Stimulated activated CD8-positive, alpha-beta memory T cell treated with anti-CD3 and anti-CD28 coated beads, Interleukin-7, amount 100 ng/mL, for 4 hours (primary cell): ENCODE measurements at regions not wholly inside any gene's neighbourhood (a gene's known extent, or its start where the extent isn't known, plus 50 kb on each side); places are given as distances from the start of the nearest gene placed in this dataset.
"Not testable (repeated sequence)": the region's sequence is repeated elsewhere in the genome, so short reads cannot be mapped to it uniquely, and the experiment has no call there.

Source experiments
- DNase-seq, 2 donors: peaks; one replicate each; pipeline ENCODE4 v3.0.0-alpha.2; 2020; ENCODE audit warnings: low read depth in 2 of 2

DNA sequence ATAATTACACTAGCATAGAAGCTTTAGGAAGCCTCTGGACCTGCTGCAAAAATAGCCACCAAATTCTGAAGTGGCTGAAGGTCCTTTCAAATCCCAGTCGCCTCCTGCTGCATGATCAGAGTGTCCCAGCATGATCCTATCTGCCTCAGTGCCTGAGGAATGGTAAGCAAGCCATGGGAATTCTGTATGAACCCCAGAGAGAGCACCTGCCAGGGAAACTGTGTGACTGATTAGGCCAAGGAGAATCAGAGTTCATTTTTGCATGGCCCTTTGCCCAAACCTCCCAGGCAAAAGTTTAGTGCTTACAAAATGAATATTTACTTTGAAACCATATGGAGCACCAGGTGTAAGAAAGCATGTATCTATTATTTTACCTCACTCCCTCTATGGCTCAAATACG lies 221.4 kb downstream of the ARL4C start:
- no peak for DNase-seq

DNA sequence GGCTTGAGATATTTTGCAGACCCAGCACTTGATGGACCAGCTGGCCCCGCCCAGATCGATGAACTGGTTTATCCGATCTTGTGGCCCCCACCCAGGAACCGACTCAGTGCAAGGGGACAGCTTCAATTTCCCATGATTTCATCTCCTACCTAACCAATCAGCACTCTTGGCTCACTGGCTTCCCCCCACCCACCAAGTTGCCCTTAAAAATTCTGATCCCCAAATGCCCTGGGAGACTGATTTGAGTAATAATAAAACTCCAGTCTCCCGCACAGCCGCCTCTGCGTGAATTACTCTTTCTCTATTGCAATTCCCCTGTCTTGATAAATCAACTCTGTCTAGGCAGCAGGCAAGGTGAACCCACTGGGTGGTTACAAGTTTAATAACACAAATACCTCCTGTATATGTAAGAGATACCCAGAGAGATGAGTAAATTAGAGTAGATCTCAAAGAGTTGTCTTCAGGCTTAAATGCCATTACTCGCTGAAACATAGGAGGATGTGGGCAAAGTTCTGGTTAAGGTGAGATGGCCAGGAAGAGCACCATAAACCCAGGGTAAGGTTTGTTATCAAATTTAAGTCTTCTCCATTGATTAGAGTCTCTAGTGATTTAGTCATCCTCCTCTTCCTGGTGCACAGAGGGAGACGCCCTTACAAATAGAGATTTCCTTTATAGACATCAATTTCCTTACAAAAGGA lies 222.8 kb downstream of the ARL4C start:
- DNase-seq: no peak

DNA sequence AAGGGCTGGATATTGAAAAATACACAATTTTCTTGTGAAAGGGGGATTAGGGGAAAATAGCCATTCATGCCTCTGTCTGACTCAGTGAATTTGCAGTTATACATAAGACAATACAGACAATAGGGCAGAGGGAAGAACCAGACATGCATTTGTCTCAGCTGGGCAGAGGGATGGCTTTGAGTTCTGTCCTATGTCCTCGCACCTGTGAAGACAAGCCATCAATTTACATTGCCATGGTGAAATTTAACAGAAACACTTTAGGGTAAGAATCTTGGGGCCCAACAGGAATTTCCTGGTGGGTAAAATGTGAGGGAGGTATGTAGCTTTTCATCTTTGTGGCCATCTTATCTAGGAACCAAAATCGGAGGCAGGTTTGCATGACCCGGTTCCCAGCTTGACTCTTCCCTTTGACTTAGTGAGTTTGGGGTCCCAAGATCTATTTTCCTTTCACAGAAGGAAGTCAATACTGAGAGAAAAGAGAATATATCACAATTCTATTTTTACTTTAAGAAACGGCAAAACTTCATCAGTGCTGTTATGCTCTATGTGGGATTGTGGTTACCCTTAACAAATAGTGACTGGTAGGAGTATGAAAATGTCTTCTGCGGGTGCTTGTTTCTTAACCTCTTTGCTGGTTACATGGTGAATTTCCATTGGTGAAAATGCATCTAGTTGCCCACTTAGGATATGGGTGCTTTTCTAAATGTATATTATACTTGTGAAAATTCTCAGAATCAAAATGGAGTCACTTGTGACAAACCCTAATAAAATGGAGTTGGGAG lies 221.8 kb downstream of the SPP2 start:
- no peak for DNase-seq

DNA sequence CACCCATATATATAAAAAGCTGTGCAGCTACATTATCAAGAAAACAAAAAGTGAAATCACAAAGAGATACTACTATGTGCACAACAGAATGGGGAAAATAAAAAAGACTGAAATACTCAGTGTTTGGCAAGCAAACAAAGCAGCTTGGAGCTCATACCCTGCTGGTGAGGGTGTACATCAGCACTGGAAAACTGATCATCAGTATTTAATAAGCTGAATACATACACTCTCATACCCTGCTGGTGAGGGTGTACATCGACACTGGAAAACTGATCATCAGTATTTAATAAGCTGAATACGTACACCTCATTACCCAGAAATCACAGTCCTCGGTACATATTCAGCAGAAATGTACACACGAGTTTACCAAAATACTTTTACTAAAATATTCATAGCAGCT lies 220.8 kb downstream of the SPP2 start:
- no peak for DNase-seq

DNA sequence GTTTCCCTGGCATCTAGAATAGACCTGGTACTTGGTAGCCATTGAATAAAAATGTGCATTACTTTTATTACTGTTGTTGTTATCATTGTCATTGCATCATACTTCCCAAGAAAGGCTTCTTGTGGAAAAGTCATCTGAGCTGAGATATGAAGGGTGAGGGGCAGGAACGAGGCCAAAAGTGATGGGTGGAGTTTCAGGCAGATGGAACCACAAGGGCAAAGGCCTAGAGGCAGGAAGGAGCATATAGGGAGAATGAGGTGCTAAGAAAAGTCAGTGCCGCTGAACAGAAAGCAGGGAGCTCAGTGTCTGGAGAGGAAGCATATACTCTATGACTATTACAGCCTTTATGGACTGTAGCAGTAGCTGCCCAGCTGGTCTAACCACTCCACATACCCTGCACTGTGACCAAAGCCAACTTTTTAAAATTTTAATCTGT lies 219.3 kb downstream of the SPP2 start:
- DNase-seq: no peak

DNA sequence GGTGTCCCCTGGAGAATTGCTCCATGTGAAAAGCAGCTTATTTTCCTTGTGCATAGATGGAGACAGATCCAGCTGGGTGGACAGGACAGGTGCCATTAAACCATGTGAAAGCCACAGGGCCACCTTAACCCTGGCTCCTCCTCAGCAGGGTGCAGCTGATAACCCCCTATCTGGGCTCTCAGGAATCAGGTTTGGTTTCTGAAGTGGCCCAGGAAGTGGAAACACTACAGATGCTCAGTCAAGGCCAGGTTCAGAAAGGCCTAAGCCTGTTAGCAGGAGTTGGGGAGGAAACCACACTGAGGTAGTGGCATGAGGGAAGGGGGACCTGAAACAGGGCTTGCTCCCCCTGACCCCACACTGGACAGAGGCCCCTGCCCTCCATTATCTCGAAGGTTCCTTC lies 217.0 kb downstream of the SPP2 start:
- DNase-seq: no peak

DNA sequence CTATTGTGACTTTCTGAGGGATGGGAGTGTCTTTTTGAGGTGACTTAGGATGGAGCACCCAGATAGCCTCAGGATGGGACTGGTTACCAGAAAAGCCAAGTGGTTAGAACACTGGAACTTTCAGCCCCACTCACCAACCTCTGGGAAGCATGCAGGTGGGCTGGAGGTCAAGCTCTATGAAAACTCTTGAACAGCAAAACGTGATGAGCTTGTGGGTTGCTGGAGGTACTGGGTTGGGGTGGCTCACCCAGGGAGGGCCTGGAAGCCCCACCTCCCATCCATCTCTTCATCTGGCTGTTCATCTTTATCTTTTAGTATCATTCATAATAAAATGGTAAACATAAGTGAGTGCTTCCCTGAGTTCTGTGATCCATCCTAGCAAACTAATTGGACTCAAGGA lies 216.4 kb downstream of the SPP2 start:
- DNase-seq: no peak

DNA sequence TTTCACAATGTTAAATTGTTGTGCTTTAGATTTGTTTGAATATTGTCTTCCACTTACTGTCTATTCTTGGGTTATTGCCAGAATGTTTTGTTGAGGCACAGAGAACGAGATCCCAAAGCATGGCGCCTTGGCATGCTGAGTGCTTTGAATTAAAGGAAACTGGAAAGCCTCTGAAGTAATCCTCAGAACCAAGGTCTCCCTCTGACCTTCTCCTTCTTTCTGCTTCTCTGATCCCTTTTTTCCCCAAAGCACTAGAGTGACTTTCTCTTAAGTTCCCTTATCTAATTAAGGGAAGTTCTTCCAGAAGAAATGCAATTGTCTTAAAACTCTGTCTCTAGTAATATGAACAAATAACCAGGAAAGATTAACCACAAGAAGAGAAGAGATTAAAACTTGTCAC lies 214.7 kb downstream of the SPP2 start:
- no peak for DNase-seq

DNA sequence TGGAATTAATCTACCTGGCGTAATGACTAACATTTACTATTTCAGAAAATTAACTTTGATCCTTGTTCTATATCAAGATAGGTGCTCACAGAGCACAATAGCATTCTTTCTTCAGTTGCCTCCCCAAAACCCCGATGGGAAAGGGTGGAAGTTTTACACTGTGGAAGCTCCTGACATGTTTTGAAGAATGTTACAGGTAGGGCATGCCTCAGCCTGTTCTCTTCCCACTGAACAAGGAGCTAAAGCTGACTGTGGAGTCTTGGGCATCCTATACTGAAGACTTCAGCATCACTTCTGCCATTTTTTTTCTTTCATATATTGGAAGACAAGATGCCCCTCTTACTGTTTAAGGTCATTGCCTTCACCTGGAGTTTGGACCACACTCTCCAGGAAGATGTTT lies 211.2 kb downstream of the SPP2 start:
- DNase-seq: no peak

DNA sequence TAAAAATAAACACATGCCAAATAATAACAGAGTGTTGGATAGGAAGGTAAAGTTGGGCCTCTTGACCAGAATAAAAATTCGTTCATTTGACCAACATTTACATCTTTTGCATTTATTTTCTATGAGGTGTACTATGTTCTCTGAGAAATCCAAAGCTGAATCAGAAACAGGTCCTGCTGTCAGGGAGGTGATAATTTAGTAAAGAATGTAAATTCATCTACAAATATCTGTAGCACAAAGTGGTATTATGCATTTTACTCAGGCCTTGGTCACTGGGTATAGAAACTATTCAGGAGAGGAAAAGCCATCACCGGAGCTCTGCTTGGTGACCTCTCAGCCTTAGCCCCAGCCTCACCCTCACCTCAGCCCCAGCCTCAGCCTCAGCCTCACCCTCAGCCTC lies 208.9 kb downstream of the SPP2 start:
- no peak for DNase-seq

DNA sequence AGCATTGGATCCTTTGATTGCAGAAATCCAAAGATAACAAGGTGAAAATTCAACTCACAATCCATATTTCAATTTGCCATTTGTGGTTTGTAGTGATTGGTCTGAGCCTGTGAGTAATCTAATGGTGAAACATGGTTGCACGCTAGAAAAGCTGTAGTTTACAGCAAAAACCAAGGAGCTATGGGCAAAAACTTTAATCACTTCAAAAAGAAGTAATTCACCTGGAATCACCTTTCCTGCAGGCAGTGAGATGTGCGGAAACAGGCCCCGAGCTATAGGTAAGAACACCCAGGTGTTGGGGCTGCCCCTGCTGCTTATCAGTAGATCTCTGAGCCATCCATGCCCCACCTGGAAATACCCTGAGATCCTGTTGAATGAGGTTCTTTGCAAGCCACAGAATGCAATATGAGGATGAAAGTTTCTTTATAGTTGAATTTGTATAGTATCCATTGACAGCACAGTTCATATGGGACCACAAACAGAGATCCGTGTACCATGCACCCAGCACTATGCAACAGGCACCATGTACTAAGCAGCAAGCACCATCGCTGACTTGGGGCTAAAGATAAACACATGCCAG lies 208.2 kb downstream of the SPP2 start:
- no peak for DNase-seq

DNA sequence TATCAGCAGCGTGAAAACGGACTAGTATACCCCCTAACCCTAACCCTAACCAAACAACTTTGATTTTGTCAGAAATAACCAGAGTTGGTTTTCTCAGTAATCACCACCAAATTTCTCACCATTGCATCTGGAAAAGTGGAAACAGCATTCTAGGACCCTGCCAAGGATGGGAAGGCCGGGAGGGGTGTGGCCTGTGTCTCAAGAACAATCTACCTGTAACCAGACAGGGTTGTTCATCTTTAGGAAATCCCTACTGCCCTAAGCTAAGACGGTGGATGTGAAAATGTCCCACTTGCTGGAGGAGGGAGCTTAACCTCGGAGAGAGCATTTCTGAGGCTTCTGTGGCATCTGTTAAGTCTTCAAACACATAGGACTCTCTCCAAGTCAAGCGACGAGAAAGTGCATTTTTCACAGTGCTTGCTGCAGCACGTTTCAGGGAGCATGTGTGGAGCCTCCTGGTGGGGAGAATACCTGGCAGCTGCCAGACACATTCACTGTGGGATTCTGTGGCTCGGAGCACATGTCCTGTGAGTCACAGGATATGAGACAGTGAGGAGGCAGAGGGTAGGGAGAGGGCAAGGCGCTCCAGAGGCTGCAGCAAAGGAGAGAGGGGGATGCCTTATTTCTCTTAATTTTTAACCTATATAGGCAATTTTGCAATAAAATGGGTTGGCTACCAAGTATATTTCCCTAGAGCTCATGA lies 207.5 kb downstream of the SPP2 start:
- no peak for DNase-seq

DNA sequence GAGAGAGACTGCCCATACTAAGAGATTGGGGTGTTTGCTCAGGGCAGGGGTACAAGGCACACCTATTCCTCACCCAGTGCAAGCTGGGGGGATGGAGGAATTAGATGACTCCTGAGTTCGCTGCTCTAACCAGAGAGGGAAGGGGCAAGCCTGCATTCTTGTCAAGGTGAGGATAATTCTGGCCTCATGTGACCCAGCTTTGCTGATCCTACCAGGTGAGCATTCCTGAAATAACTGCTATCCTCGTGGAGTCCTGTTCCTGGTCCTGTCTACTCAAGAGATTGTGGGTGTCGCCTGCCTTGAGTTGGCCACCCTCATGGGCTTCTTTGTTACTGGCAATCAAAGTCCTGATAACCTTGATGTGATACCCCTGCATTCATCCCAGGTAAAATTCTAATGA lies 206.0 kb downstream of the SPP2 start:
- DNase-seq: no peak

DNA sequence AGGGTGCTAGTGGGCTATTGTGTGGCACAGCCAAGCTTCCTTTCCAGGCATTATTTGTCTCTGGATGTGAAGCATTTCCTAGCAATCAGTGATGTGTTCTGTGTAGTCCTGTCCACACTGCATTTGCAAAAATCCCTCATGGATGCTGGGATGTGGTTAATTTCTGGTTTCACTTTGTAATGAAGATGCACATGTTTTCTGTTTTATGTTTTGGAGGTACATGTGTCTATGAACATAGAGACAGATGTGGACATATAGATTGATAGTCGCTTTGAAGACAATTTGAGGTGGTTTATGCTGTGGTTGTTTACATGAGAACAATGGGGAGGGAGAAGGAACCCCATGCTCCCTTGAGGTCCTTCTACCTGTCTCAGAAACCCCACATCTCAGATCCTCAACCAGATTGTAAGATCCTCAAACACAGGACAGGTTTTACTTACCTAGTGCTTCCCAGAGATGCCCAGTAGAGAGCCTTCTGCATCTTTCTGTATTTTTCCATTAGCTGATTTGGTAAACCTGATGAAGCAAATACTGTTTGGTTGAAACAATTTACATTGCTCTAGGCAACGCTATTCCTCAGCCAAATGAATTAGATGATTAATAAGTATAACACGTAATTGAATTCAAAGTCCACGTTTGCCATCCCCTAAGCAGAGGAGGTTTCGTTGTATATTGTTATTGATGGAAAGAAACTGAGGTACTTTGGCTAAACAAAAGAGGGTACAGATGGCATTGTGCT lies 204.4 kb downstream of the SPP2 start:
- DNase-seq: no peak

DNA sequence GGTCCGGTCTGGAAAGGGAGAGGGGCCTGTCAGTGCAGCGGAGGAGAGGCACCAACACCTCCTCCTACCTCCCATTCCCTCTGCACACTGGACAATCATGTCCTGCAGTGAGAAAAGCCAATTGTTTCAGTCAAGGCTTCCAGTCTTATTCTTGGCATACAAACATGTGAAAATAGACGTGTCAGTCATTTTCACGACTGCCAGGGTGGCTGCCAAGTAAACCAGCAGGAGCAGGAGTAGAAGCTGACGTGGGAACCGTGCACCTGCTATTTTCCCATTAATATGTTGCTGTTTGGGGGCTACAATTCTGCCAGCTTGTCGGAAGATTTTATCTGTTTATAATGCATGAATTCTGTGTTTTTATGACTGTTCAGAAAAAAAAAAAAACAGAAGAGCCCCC lies 202.3 kb downstream of the SPP2 start:
- no peak for DNase-seq

DNA sequence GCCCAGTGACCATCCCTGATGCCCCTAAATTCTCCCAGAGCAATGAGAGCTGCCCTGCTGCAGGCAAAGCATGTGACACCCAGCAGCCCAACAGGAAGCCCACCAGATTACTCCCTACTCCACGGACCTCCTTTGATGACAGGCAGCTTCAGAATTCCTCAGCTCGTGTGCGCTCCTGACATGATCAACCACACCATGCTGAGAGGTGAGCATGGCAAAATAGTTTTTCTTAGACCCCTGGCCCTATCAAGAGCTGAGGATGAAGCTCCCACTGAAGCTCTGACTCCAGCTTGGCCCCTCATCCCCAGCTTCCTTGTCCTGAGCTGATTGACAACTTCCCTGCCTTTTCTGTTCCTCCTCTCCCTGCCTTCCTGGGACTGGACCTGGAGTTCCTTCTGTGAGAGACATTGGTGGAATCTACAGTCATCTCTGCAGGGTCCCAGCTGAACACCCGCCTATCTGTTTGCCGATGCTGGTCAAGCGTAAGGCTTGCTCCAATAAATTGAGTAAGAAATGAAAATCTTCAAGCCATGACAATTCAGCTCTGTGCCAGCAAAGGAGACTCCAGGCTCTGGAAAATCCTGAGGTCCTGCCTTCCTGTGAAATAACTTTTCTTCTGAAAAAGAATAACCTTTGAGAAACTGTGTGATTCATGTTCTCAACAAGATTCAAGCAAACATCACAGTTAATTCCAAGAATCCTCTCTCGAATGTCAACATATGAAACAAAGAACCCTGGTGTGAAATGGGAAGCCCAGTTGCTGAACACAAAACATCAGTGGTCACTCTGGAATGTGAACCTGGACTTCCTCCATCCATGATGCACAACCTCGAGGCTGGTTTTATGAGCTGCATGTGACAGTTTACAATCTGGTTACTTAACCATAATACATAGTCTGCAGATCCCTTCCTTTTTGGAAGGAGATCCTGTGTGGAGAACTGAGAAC lies 201.1 kb downstream of the SPP2 start:
- DNase-seq: no peak

DNA sequence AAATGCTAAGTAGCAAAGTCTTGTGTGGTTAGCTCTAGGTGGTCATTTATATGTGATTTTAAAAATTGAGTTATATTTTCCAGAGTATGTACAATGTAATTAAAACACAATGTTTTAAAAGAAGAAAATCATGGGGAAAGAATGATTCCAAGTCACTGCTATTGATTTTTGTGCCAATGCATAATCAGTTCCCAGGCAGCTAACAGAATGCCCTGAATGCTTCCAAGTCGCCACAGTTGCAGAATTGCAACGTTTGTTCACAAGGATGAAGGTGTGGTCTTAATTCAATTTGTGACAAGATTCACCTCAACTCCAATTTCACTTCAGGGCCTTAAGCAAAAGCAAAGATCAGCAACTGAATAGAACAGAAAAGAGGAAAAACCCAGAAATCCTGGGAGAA lies 200.4 kb downstream of the SPP2 start:
- no peak for DNase-seq

DNA sequence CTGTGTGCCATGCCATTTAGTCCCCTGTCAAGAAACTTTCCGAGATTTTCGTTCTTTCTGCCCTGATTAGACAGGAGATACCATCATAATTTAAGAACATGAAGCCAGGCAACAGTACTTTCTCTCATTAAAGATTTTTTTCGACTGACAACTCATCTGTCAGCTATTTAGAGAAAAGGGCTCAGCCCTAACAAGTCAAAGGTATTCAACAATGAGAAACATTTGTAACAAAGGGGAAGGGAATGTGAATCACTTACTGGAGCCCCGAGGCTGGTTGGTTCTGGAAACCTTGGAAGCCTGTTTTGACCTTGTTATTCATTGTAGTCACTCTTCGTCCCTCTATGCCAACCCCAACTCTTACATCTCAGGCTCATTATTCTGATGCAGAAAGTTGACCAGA lies 199.4 kb downstream of the SPP2 start:
- no peak for DNase-seq

DNA sequence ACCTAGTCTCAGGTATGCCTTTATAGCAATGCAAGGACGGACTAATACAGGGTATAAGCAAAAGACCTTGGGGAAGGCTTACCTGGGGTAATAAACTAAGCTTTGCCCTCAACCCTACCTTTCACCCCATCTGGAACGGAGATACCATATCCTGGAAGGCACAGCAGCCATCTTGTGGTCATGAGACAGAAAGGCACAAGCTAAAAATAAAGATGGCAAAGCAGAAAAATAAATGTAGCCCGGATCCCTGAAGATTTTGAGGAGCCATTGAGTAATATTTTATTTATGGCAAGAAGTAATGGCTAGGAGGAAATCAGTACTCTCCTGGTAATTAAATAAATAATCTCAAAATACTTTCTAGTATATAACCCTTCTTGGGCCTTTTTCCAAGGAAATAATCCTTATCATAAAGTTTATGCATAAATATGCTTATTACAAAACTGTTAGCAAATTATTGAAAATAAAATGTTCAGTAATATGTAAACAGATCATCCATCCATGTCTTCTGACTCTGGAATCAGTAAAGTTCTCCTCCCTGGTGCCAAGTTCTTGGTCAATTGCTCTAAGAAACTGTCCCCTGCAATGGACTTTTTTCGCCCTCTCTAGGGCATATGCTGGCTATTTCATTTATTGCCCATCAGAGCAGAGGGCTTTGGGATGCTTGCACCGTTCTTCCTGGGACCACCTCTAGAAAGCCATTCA lies 198.7 kb downstream of the SPP2 start:
- no peak for DNase-seq

DNA sequence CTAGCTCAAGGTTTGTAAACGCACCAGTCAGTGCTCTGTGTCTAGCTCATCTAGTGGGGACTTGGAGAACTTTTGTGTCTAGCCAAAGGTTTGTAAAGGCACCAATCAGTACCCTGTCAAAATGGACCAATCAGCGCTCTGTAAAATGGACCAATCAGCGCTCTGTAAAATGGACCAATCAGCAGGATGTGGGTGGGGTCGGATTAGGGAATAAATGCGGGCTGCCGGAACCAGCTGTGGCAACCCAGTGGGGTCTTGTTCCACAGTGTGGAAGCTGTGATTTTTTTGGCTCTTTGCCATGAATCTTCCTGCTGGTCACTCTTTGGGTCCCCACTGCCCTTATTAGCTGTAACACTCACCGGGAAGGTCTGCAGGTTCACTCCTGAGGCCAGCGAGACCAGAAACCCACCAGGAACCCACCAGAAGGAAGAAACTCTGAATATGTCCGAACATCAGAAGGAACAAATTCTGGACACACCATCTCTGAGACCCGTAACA lies 197.8 kb downstream of the SPP2 start:
- not testable (repeated sequence) for DNase-seq
